Loucy (cell line): ENCODE measurements at regions not wholly inside any gene's neighbourhood (a gene's known extent, or its start where the extent isn't known, plus 50 kb on each side); places are given as distances from the start of the nearest gene placed in this dataset.

Source experiments
- H2AFZ ChIP-seq: fragments of 200-600 bp; sonication (generic); 2 replicates; pipeline ENCODE4 v1.6.0; 2016; ENCODE audit warnings: antibody characterized with exemption, mild to moderate bottlenecking, low read length, moderate library complexity
- H3F3A ChIP-seq: fragments of 200-600 bp; 2 replicates; pipeline ENCODE4 v1.6.0; 2016; ENCODE audit warnings: antibody characterized with exemption, low read depth, mild to moderate bottlenecking
- H3K27me3 ChIP-seq: fragments of 200-600 bp; sonication (generic); 2 replicates; pipeline ENCODE4 v1.6.1; 2014; ENCODE audit warnings: low read length, mild to moderate bottlenecking; ENCODE audit not compliant: insufficient read depth, poor library complexity, severe bottlenecking
- H3K36me3 ChIP-seq: fragments of 200-600 bp; sonication (generic); 2 replicates; pipeline ENCODE4 v1.6.1; 2016; ENCODE audit warnings: low read length; ENCODE audit not compliant: insufficient read depth
- H3K4me1 ChIP-seq: fragments of 200-600 bp; sonication (generic); 2 replicates; pipeline ENCODE4 v1.5.1; 2014; ENCODE audit warnings: low read length, mild to moderate bottlenecking; ENCODE audit not compliant: insufficient read depth, poor library complexity, severe bottlenecking
- H3K4me2 ChIP-seq: fragments of 200-600 bp; sonication (generic); 2 replicates; pipeline ENCODE4 v1.6.0; 2014; ENCODE audit warnings: antibody characterized with exemption, low read length, low read depth, mild to moderate bottlenecking; ENCODE audit not compliant: poor library complexity, severe bottlenecking
- H3K4me3 ChIP-seq: fragments of 200-600 bp; sonication (generic); 2 replicates; pipeline ENCODE4 v1.5.1; 2014; ENCODE audit warnings: low read length, mild to moderate bottlenecking, mixed read lengths; ENCODE audit not compliant: poor library complexity, severe bottlenecking
- H3K79me2 ChIP-seq: fragments of 200-600 bp; sonication (generic); 2 replicates; pipeline ENCODE4 v1.6.1; 2014; ENCODE audit warnings: low read length; ENCODE audit not compliant: insufficient read depth
- H3K9ac ChIP-seq: fragments of 200-600 bp; sonication (generic); 2 replicates; pipeline ENCODE4 v1.6.0; 2014; ENCODE audit warnings: mild to moderate bottlenecking, low read depth, low read length, moderate library complexity; ENCODE audit not compliant: poor library complexity, severe bottlenecking
- H3K9me2 ChIP-seq: fragments of 200-600 bp; sonication (generic); replicated peaks from 2 replicates; pipeline ENCODE4 v1.6.1; 2016; ENCODE audit warnings: low read depth, low read length, mixed read lengths
- H3K9me3 ChIP-seq: fragments of 200-600 bp; sonication (generic); 2 replicates; pipeline ENCODE4 v1.6.1; 2014; ENCODE audit warnings: mild to moderate bottlenecking, antibody characterized with exemption, low read length, low read depth; ENCODE audit not compliant: insufficient read depth
- H4K20me1 ChIP-seq: fragments of 200-600 bp; sonication (generic); 2 replicates; pipeline ENCODE4 v1.6.0; 2014; ENCODE audit warnings: antibody characterized with exemption, low read length, mild to moderate bottlenecking; ENCODE audit not compliant: insufficient read depth, poor library complexity, severe bottlenecking
- CTCF ChIP-seq: fragments of 200-600 bp; sonication (generic); conservative IDR thresholded peaks from 2 replicates; pipeline ENCODE4 v1.5.1; 2014; ENCODE audit warnings: mild to moderate bottlenecking, antibody characterized with exemption, low read length
- EZH2phosphoT487 ChIP-seq: fragments of 200-600 bp; IDR thresholded peaks from 2 replicates; pipeline ENCODE4 v1.6.1; 2018; ENCODE audit warnings: antibody characterized with exemption, mild to moderate bottlenecking, moderate library complexity, borderline replicate concordance

- H3K4me3 ChIP-seq, result no peak overlapping the region
- H3K9me3 ChIP-seq, result no peaks in the 10 kb centered on the region
- no peak overlapping the region for H3K4me2 ChIP-seq
- no peaks in the 10 kb centered on the region for H3K79me2 ChIP-seq
- no peak overlapping the region for H3K9ac ChIP-seq
- no peaks in the 10 kb centered on the region for H3K36me3 ChIP-seq
- TF ChIP-seq CTCF, result no peak
- no peak for TF ChIP-seq EZH2phosphoT487
- H3K27me3 ChIP-seq, result no peaks in the 10 kb centered on the region
- no peaks in the 10 kb centered on the region for H4K20me1 ChIP-seq
- H2AFZ ChIP-seq, result no peak overlapping the region
- H3K4me1 ChIP-seq, result no peaks in the 10 kb centered on the region
- no peaks in the 10 kb centered on the region for H3K9me2 ChIP-seq
- no peaks in the 10 kb centered on the region for H3F3A ChIP-seq
Measured at GRCh38 chr15:62288361-62289017, 123.4 kb upstream of the C2CD4B start.

DNA sequence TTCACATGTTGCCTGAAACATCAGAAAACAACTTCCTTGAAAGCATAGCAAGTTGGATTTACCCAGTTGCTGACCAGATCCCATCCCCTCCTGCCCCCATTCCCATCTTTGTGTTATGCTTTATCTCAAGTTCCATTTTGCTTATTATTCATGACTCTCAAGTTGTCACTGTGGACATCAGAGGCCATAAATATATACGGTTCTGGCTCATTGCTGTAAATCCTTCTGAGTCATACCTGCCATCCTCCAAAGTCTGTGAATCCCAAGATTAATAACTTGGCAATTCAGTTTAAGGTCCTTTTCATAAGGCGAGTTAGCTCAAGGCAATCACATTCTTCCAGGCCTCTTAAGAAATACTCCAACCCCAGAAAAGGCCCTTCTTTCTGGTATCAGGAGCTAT is 126.2 kb upstream of the C2CD4B start:
- no peaks in the 10 kb centered on the region for H3K79me2 ChIP-seq
- no peaks in the 10 kb centered on the region for H3K36me3 ChIP-seq
- no peak overlapping the region for H3K9ac ChIP-seq
- no peaks in the 10 kb centered on the region for H3K9me2 ChIP-seq
- no peak overlapping the region for H2AFZ ChIP-seq
- H3K4me1 ChIP-seq, result no peaks in the 10 kb centered on the region
- H3K4me3 ChIP-seq, result no peak overlapping the region
- H3K9me3 ChIP-seq, result no peaks in the 10 kb centered on the region
- TF ChIP-seq CTCF (no peak), EZH2phosphoT487 (no peak)
- no peaks in the 10 kb centered on the region for H3K27me3 ChIP-seq
- H3F3A ChIP-seq, result no peaks in the 10 kb centered on the region
- H3K4me2 ChIP-seq, result no peak overlapping the region
- no peaks in the 10 kb centered on the region for H4K20me1 ChIP-seq

DNA sequence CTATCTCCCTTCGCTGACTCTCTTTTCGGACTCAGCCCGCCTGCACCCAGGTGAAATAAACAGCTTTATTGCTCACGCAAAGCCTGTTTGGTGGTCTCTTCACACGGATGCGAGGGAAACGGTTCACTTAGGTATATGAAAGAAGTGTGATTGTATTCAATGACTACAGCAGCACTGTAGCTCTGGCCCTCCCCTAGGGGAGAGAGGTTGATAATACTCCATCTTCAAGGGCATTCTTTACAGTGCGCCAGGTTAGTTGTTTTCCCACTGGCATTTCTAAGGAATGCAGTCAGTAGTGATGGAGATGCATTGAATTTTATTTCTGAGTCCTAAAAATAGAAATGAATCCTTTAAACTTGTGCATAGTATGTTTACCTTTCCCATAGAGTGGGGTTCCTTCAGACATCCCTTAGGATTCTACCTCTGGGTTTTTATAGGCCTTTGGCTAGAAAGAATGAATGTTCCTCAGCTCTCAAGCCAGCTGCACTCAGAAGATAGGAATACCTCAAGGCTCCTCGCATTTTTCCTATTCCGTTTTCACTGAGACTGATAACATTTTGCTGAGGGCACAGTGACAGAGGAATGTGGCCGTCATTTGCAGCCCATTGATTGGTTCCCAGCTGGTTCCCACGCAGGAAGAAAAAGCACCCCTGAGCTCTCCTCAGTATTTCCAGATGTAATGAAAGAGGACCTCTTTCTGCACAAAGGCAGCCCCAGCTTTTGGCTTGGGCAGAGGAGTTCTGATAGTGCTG is 131.8 kb upstream of the C2CD4B start:
- no peaks in the 10 kb centered on the region for H3K4me1 ChIP-seq
- H3K9me2 ChIP-seq, result no peaks in the 10 kb centered on the region
- H3F3A ChIP-seq, result no peaks in the 10 kb centered on the region
- no peak overlapping the region for H2AFZ ChIP-seq
- H3K9ac ChIP-seq, result no peak overlapping the region
- no peak overlapping the region for H3K4me2 ChIP-seq
- TF ChIP-seq CTCF (no peak), EZH2phosphoT487 (no peak)
- no peaks in the 10 kb centered on the region for H3K9me3 ChIP-seq
- H3K27me3 ChIP-seq, result no peaks in the 10 kb centered on the region
- H4K20me1 ChIP-seq, result no peaks in the 10 kb centered on the region
- H3K36me3 ChIP-seq, result no peaks in the 10 kb centered on the region
- no peaks in the 10 kb centered on the region for H3K79me2 ChIP-seq
- no peak overlapping the region for H3K4me3 ChIP-seq
